Mesenchymal stem cell (in vitro differentiated cells and primary cell): ENCODE measurements at regions not wholly inside any gene's neighbourhood (a gene's known extent, or its start where the extent isn't known, plus 50 kb on each side); places are given as distances from the start of the nearest gene placed in this dataset.

Experiments used
- DNase-seq: peaks from one replicate; pipeline ENCODE4 v3.0.0-alpha.2; 2013
- H2AFZ ChIP-seq: one replicate; pipeline ENCODE4 v1.6.1; 2013; ENCODE audit warnings: low read depth, mild to moderate bottlenecking, control low read depth, inconsistent platforms, low read length, moderate library complexity
- H2AK5ac ChIP-seq: 2 replicates; pipeline ENCODE4 v1.6.1; 2013; ENCODE audit warnings: low read length, moderate library complexity, mild to moderate bottlenecking, inconsistent platforms; ENCODE audit not compliant: severe bottlenecking
- H2BK120ac ChIP-seq: one replicate; pipeline ENCODE4 v1.6.1; 2013; ENCODE audit warnings: low read depth, mild to moderate bottlenecking, inconsistent platforms, low read length, moderate library complexity
- H2BK12ac ChIP-seq, 2 experiments: one replicate each; pipeline ENCODE4 v1.6.1; 2013; ENCODE audit warnings: inconsistent platforms in 2 of 2, low read length in 2 of 2, mild to moderate bottlenecking in 2 of 2, moderate library complexity in 2 of 2, control low read depth in 1 of 2
- H2BK15ac ChIP-seq: one replicate; pipeline ENCODE4 v1.6.1; 2013; ENCODE audit warnings: mild to moderate bottlenecking, low read depth, inconsistent platforms; ENCODE audit not compliant: poor library complexity, severe bottlenecking
- H2BK5ac ChIP-seq: 2 replicates; pipeline ENCODE4 v1.6.1; 2013; ENCODE audit warnings: low read depth, mild to moderate bottlenecking, low read length, control low read depth, inconsistent platforms; ENCODE audit not compliant: poor library complexity, severe bottlenecking
- H3K14ac ChIP-seq, 2 experiments: one replicate each; pipeline ENCODE4 v1.6.1; 2013; ENCODE audit warnings: inconsistent platforms in 2 of 2, low read length in 2 of 2, control low read depth in 1 of 2, mild to moderate bottlenecking in 1 of 2, moderate library complexity in 1 of 2
- H3K18ac ChIP-seq, 2 experiments: one replicate each; pipeline ENCODE4 v1.6.1; 2013; ENCODE audit warnings: inconsistent platforms in 2 of 2, low read length in 2 of 2, control low read depth in 1 of 2, low read depth in 1 of 2, mild to moderate bottlenecking in 1 of 2
- H3K23ac ChIP-seq, 2 experiments: one replicate each; pipeline ENCODE4 v1.6.1; 2013; ENCODE audit warnings: inconsistent platforms in 2 of 2, low read length in 2 of 2, mild to moderate bottlenecking in 2 of 2, moderate library complexity in 2 of 2, control low read depth in 1 of 2
- H3K27ac ChIP-seq: 2 replicates; pipeline ENCODE4 v1.5.1; 2013; ENCODE audit warnings: mild to moderate bottlenecking, moderate library complexity, low read length, control low read depth, inconsistent platforms; ENCODE audit not compliant: poor library complexity, severe bottlenecking
- H3K27me3 ChIP-seq, 2 experiments: 2 replicates each; pipeline versions ENCODE4 v1.6.1 to v1.7.0; 2013; ENCODE audit warnings: low read length in 2 of 2, mild to moderate bottlenecking in 2 of 2, moderate library complexity in 2 of 2, control low read depth in 1 of 2, inconsistent platforms in 1 of 2; ENCODE audit not compliant: control insufficient read depth in 1 of 2, insufficient read depth in 1 of 2
- H3K36me3 ChIP-seq, 2 experiments: 2 replicates each; pipeline versions ENCODE4 v1.6.1 to v1.7.0; 2013; ENCODE audit warnings: low read length in 2 of 2, control low read depth in 1 of 2, inconsistent platforms in 1 of 2, low read depth in 1 of 2, mild to moderate bottlenecking in 1 of 2; ENCODE audit not compliant: insufficient read depth in 2 of 2, control insufficient read depth in 1 of 2
- H3K4ac ChIP-seq, 2 experiments: one replicate each; pipeline ENCODE4 v1.6.1; 2013; ENCODE audit warnings: inconsistent platforms in 2 of 2, low read length in 2 of 2, mild to moderate bottlenecking in 2 of 2, moderate library complexity in 2 of 2, control low read depth in 1 of 2, low read depth in 1 of 2
- H3K4me1 ChIP-seq: 2 replicates; pipeline ENCODE4 v1.6.1; 2013; ENCODE audit warnings: low read depth, low read length, control low read depth; ENCODE audit not compliant: control insufficient read depth, insufficient read depth
- H3K4me2 ChIP-seq: 2 replicates; pipeline ENCODE4 v1.6.1; 2013; ENCODE audit warnings: low read length, mild to moderate bottlenecking, inconsistent platforms; ENCODE audit not compliant: poor library complexity, severe bottlenecking
- H3K4me3 ChIP-seq, 2 experiments: 2 replicates each; pipeline versions ENCODE4 v1.5.1 to v1.7.0; 2013; ENCODE audit warnings: low read length in 2 of 2, mild to moderate bottlenecking in 2 of 2, control low read depth in 1 of 2, low read depth in 1 of 2; ENCODE audit not compliant: insufficient read depth in 1 of 2
- H3K79me1 ChIP-seq: replicated peaks from 2 replicates; pipeline ENCODE4 v1.6.1; 2013; ENCODE audit warnings: mild to moderate bottlenecking, control low read depth, low read length, inconsistent platforms; ENCODE audit not compliant: poor library complexity, severe bottlenecking
- H3K9ac ChIP-seq: 2 replicates; pipeline ENCODE4 v1.7.0; 2013; ENCODE audit warnings: mild to moderate bottlenecking, low read length, moderate library complexity
- H3K9me3 ChIP-seq: 2 replicates; pipeline ENCODE4 v1.7.0; 2013; ENCODE audit warnings: mild to moderate bottlenecking, low read length; ENCODE audit not compliant: control insufficient read depth
- H4K8ac ChIP-seq: one replicate; pipeline ENCODE4 v1.6.1; 2013; ENCODE audit warnings: inconsistent platforms, mild to moderate bottlenecking, low read length, moderate library complexity
- H4K91ac ChIP-seq: one replicate; pipeline ENCODE4 v1.6.1; 2013; ENCODE audit warnings: mild to moderate bottlenecking, low read length, inconsistent platforms
- WGBS: methylation state at CpG from one replicate; pipeline ENCODE4 v1.1.7; 2013; ENCODE audit warnings: mixed read lengths; 5-methylcytosine and 5-hydroxymethylcytosine counted together

DNA sequence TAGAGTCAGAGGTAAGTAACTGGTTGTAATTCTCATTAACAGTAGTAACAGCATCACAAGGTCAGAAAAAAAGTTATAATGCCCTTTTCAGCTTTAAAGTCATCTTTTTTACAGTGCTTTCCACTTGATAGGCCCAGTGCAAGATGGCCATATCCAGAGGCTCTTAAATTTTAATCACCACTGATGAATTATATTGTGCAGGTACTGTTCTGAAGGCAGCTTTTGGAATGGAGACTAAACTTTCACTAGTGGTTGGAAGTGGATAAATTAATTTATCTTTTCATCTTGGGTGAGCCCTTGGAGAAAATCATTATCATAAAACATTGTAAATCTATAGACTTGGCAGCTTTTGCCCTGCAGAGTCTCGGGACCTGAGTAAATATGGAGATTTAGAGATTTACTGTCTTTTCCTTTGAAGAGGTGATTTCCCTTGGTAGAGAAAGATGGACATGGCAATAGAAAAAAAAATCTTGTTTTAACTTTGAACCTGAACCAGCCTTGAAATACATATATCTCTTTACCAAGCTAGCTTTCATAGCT, 969.1 kb upstream of the NOVA1 start:
- H2BK12ac ChIP-seq, result no peak overlapping the region
- H3K79me1 ChIP-seq, result no peaks in the 10 kb centered on the region
- H3K23ac ChIP-seq, result no peak overlapping the region
- H3K9ac ChIP-seq, result no peak overlapping the region
- no peak overlapping the region for H3K18ac ChIP-seq
- no peak overlapping the region for H3K4me2 ChIP-seq
- peaks cover 0 to 5% of the 10 kb centered on the region in 2 experiments for H3K36me3 ChIP-seq
- H3K9me3 ChIP-seq, result no peaks in the 10 kb centered on the region
- H2BK15ac ChIP-seq, result no peak overlapping the region
- WGBS, result 100% methylated on average over 1 of the region's 1 CpG
- no peak overlapping the region for H3K27ac ChIP-seq
- no peaks in the 10 kb centered on the region for H3K4me1 ChIP-seq
- no peak overlapping the region for H4K8ac ChIP-seq
- H3K4ac ChIP-seq, result no peak overlapping the region
- H2AFZ ChIP-seq, result no peak overlapping the region
- H3K14ac ChIP-seq, result no peak overlapping the region
- H2BK120ac ChIP-seq, result no peak overlapping the region
- DNase-seq, result no peak
- H4K91ac ChIP-seq, result no peak overlapping the region
- no peaks in the 10 kb centered on the region for H3K27me3 ChIP-seq
- no peak overlapping the region for H3K4me3 ChIP-seq
- no peak overlapping the region for H2AK5ac ChIP-seq
- H2BK5ac ChIP-seq, result no peak overlapping the region

DNA sequence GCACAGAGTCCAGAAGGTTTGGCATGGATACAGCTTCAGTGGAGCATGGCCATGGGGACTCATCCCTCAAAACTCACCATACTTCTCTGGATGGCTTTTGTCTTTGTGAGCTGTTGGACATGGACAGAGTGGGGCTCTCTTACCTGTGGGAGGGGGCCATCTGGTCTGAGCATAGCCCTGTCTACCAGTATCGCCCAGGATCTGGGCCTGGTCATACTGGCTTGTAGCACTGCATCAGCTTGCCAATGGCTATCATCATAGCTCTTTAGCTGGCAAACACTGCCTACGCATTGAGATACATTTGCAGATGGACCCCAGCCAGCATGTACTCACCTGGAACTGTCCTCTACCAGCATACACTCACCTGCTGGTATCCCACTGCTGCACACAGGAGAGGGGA, 975.2 kb upstream of the NOVA1 start:
- H2AFZ ChIP-seq, result no peak overlapping the region
- H2AK5ac ChIP-seq, result no peak overlapping the region
- DNase-seq, result no peak
- H2BK15ac ChIP-seq, result no peak overlapping the region
- no peaks in the 10 kb centered on the region for H3K4me1 ChIP-seq
- no peak overlapping the region for H2BK120ac ChIP-seq
- H3K4ac ChIP-seq, result no peak overlapping the region
- no peak overlapping the region for H3K23ac ChIP-seq
- H3K9me3 ChIP-seq, result peaks cover 36% of the 10 kb centered on the region
- H3K14ac ChIP-seq, result no peak overlapping the region
- no peak overlapping the region for H3K9ac ChIP-seq
- H3K27ac ChIP-seq, result no peak overlapping the region
- no peak overlapping the region for H3K4me2 ChIP-seq
- no peak overlapping the region for H2BK12ac ChIP-seq
- H3K4me3 ChIP-seq, result no peak overlapping the region
- H4K8ac ChIP-seq, result no peak overlapping the region
- H4K91ac ChIP-seq, result no peak overlapping the region
- H2BK5ac ChIP-seq, result no peak overlapping the region
- no peaks in the 10 kb centered on the region for H3K27me3 ChIP-seq
- H3K79me1 ChIP-seq, result no peaks in the 10 kb centered on the region
- WGBS, result 90% methylated on average over 2 of the region's 2 CpGs
- no peak overlapping the region for H3K18ac ChIP-seq
- H3K36me3 ChIP-seq, result peaks cover 0 to 13% of the 10 kb centered on the region in 2 experiments

DNA sequence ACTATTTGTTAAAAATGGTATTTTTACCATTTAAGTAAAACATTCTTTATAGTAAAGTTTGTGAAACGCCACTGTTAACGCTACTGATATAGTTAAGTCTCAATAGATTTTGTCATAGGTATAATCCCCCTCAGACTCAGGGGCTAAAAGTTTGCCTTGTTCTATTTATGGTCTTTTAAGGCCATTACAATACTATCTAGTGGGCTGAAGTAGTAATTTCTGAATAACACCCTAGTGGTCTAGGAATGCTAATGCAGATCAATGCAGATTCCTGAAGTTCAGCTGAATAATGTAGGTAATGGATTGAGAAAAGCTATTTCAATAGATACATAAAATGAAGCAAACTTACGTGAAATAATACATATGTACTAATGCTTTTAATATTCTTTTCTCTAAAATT, 989.3 kb upstream of the NOVA1 start:
- H2BK15ac ChIP-seq, result no peak overlapping the region
- no peak overlapping the region for H2AK5ac ChIP-seq
- no peak overlapping the region for H3K14ac ChIP-seq
- H4K91ac ChIP-seq, result no peak overlapping the region
- H4K8ac ChIP-seq, result no peak overlapping the region
- H2BK120ac ChIP-seq, result no peak overlapping the region
- no peaks in the 10 kb centered on the region for H3K27me3 ChIP-seq
- no peak overlapping the region for H3K4me2 ChIP-seq
- no peaks in the 10 kb centered on the region for H3K79me1 ChIP-seq
- no peak overlapping the region for H2AFZ ChIP-seq
- H3K27ac ChIP-seq, result no peak overlapping the region
- H2BK5ac ChIP-seq, result no peak overlapping the region
- no peak overlapping the region for H2BK12ac ChIP-seq
- no peaks in the 10 kb centered on the region for H3K36me3 ChIP-seq
- no peak overlapping the region for H3K23ac ChIP-seq
- no peak overlapping the region for H3K4ac ChIP-seq
- no peaks in the 10 kb centered on the region for H3K4me1 ChIP-seq
- H3K4me3 ChIP-seq, result no peak overlapping the region
- no peak overlapping the region for H3K9ac ChIP-seq
- H3K18ac ChIP-seq, result no peak overlapping the region
- no peaks in the 10 kb centered on the region for H3K9me3 ChIP-seq
- no peak for DNase-seq
- WGBS, result no CpG with 5 or more reads among the region's 3 CpGs

DNA sequence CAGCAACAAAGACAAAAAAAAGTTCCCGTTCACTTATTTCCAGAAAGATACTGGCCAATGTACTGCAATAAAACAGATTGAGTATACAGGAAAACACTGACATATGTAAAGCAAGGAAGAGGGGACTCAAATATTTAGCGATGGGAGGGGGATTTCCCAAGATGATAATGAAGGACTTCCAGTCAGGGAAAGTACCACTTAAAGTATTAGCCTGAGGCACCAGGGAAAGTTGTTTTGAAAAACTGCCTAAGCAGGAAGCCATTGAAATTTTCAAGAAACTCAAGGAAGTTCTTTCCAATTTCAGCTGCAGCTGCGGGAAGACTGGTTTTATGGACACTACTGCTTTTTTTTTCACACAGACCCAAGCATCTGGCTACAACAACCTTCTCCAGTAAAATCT, 1007.4 kb upstream of the NOVA1 start:
- no peaks in the 10 kb centered on the region for H3K9me3 ChIP-seq
- H3K9ac ChIP-seq, result no peak overlapping the region
- no peak overlapping the region for H3K4me2 ChIP-seq
- H3K14ac ChIP-seq, result no peak overlapping the region
- H2AFZ ChIP-seq, result no peak overlapping the region
- no peaks in the 10 kb centered on the region for H3K36me3 ChIP-seq
- 29% methylated on average over 3 of the region's 3 CpGs for WGBS
- H4K91ac ChIP-seq, result no peak overlapping the region
- DNase-seq, result peak; percentile 31
- no peaks in the 10 kb centered on the region for H3K27me3 ChIP-seq
- no peak overlapping the region for H3K4me3 ChIP-seq
- H2BK15ac ChIP-seq, result no peak overlapping the region
- no peak overlapping the region for H2BK120ac ChIP-seq
- H3K79me1 ChIP-seq, result no peaks in the 10 kb centered on the region
- no peak overlapping the region for H2AK5ac ChIP-seq
- H3K4me1 ChIP-seq, result no peaks in the 10 kb centered on the region
- no peak overlapping the region for H4K8ac ChIP-seq
- no peak overlapping the region for H3K18ac ChIP-seq
- H2BK5ac ChIP-seq, result no peak overlapping the region
- H2BK12ac ChIP-seq, result no peak overlapping the region
- H3K23ac ChIP-seq, result no peak overlapping the region
- no peak overlapping the region for H3K4ac ChIP-seq
- no peak overlapping the region for H3K27ac ChIP-seq
